ENCODE measurements at regions not wholly inside any gene's neighbourhood (a gene's known extent, or its start where the extent isn't known, plus 50 kb on each side); places are given as distances from the start of the nearest gene placed in this dataset.

DNA sequence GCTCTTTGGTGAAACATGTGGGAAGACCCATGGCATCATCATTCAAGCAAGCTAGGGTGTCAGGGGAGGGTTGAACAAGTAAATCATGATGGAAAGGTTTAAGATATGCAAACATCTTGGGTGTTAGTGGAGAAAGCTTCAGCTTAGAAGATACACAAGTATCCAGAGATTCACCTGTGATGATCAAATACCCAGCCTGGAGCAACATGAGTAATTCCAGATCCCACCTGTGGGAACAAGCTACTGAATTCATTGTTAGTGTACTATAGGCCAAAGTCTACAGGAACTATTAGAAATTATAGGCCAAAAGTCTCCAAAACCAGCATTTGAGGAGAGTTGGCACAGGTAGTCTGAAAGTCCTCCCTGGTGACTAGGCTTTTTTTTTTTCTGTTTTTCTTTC is 499.9 kb downstream of the NUF2 start:
- TF ChIP-seq, protein P1, sequence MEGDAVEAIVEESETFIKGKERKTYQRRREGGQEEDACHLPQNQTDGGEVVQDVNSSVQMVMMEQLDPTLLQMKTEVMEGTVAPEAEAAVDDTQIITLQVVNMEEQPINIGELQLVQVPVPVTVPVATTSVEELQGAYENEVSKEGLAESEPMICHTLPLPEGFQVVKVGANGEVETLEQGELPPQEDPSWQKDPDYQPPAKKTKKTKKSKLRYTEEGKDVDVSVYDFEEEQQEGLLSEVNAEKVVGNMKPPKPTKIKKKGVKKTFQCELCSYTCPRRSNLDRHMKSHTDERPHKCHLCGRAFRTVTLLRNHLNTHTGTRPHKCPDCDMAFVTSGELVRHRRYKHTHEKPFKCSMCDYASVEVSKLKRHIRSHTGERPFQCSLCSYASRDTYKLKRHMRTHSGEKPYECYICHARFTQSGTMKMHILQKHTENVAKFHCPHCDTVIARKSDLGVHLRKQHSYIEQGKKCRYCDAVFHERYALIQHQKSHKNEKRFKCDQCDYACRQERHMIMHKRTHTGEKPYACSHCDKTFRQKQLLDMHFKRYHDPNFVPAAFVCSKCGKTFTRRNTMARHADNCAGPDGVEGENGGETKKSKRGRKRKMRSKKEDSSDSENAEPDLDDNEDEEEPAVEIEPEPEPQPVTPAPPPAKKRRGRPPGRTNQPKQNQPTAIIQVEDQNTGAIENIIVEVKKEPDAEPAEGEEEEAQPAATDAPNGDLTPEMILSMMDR (IDR thresholded peaks at IDR 0.05; ENCODE audit: insufficient read depth, low read depth, low read length), result no peak
- TF ChIP-seq EZH2 (IDR thresholded peaks at IDR 0.05; ENCODE audit: insufficient read depth, low read length), result no peak

All from astrocyte (in vitro differentiated cells and primary cell).